ENCODE measurements at regions not wholly inside any gene's neighbourhood (a gene's known extent, or its start where the extent isn't known, plus 50 kb on each side); places are given as distances from the start of the nearest gene placed in this dataset.

- Histone ChIP-seq H3K27ac (ENCODE audit: low read depth in 1 of 3, low read length in 2 of 3) (no peak overlapping the region), H3K4me1 (ENCODE audit: control insufficient read depth in 3 of 3, insufficient read depth in 2 of 3, low read depth in 1 of 3, low read length in 2 of 3) (no peaks in the 10 kb centered on the region), H3K9me3 (ENCODE audit: control insufficient read depth in 2 of 2, insufficient read depth in 1 of 2, low read depth in 1 of 2, low read length in 1 of 2) (no peaks in the 10 kb centered on the region), H3K4me3 (ENCODE audit: low read depth in 1 of 3, low read length in 3 of 3) (no peak overlapping the region), H3K27me3 (ENCODE audit: control insufficient read depth in 3 of 3, insufficient read depth in 3 of 3, low read length in 3 of 3) (no peaks in the 10 kb centered on the region), H3K36me3 (ENCODE audit: control insufficient read depth in 3 of 3, insufficient read depth in 2 of 3, low read depth in 1 of 3, low read length in 3 of 3) (no peaks in the 10 kb centered on the region)
- no peak for FAIRE-seq
- WGBS, 3 donors: 66 to 75% (median 71%) methylated on average over 6 of the region's 6 CpGs
- no peak for DNase-seq
Observed at GRCh38 chr5:87898574-87898973, 370.1 kb downstream of the TMEM161B start.

GRCh38 chr5:87888139-87888538, 380.5 kb downstream of the TMEM161B start:
- Histone ChIP-seq H3K4me3 (ENCODE audit: low read depth in 1 of 3, low read length in 3 of 3) (no peak overlapping the region), H3K4me1 (ENCODE audit: control insufficient read depth in 3 of 3, insufficient read depth in 2 of 3, low read depth in 1 of 3, low read length in 2 of 3) (no peaks in the 10 kb centered on the region), H3K36me3 (ENCODE audit: control insufficient read depth in 3 of 3, insufficient read depth in 2 of 3, low read depth in 1 of 3, low read length in 3 of 3) (no peaks in the 10 kb centered on the region), H3K27ac (ENCODE audit: low read depth in 1 of 3, low read length in 2 of 3) (no peak overlapping the region), H3K27me3 (ENCODE audit: control insufficient read depth in 3 of 3, insufficient read depth in 3 of 3, low read length in 3 of 3) (no peaks in the 10 kb centered on the region), H3K9me3 (ENCODE audit: control insufficient read depth in 2 of 2, insufficient read depth in 1 of 2, low read depth in 1 of 2, low read length in 1 of 2) (no peaks in the 10 kb centered on the region)
- WGBS, 3 donors: 35 to 67% (median 49%) methylated on average over 2 of the region's 2 CpGs
- DNase-seq: no peak
- no peak for FAIRE-seq

GRCh38 chr5:87887247-87887646, 381.4 kb downstream of the TMEM161B start:
- Histone ChIP-seq H3K9me3 (ENCODE audit: control insufficient read depth in 2 of 2, insufficient read depth in 1 of 2, low read depth in 1 of 2, low read length in 1 of 2) (no peaks in the 10 kb centered on the region), H3K27ac (ENCODE audit: low read depth in 1 of 3, low read length in 2 of 3) (no peak overlapping the region), H3K36me3 (ENCODE audit: control insufficient read depth in 3 of 3, insufficient read depth in 2 of 3, low read depth in 1 of 3, low read length in 3 of 3) (no peaks in the 10 kb centered on the region), H3K4me3 (ENCODE audit: low read depth in 1 of 3, low read length in 3 of 3) (no peak overlapping the region), H3K4me1 (ENCODE audit: control insufficient read depth in 3 of 3, insufficient read depth in 2 of 3, low read depth in 1 of 3, low read length in 2 of 3) (no peaks in the 10 kb centered on the region), H3K27me3 (ENCODE audit: control insufficient read depth in 3 of 3, insufficient read depth in 3 of 3, low read length in 3 of 3) (no peaks in the 10 kb centered on the region)
- FAIRE-seq (no peak), DNase-seq (no peak)
- 76 to 92% (median 80%) methylated on average over 2 of the region's 2 CpGs for WGBS, 3 donors

- WGBS, 3 donors: 7 to 18% (median 7%) methylated on average over 1 of the region's 1 CpG
- no peak for DNase-seq
- H3K27ac ChIP-seq (ENCODE audit: low read depth in 1 of 3, low read length in 2 of 3): no peak overlapping the region
- H3K27me3 ChIP-seq (ENCODE audit: control insufficient read depth in 3 of 3, insufficient read depth in 3 of 3, low read length in 3 of 3): no peaks in the 10 kb centered on the region
- H3K4me3 ChIP-seq (ENCODE audit: low read depth in 1 of 3, low read length in 3 of 3): no peak overlapping the region
- H3K9me3 ChIP-seq (ENCODE audit: control insufficient read depth in 2 of 2, insufficient read depth in 1 of 2, low read depth in 1 of 2, low read length in 1 of 2): no peaks in the 10 kb centered on the region
- FAIRE-seq: no peak
- no peaks in the 10 kb centered on the region for H3K36me3 ChIP-seq (ENCODE audit: control insufficient read depth in 3 of 3, insufficient read depth in 2 of 3, low read depth in 1 of 3, low read length in 3 of 3)
- no peaks in the 10 kb centered on the region for H3K4me1 ChIP-seq (ENCODE audit: control insufficient read depth in 3 of 3, insufficient read depth in 2 of 3, low read depth in 1 of 3, low read length in 2 of 3)
Observed at GRCh38 chr5:87886164-87886563, 382.5 kb downstream of the TMEM161B start.

GRCh38 chr5:87885758-87886157, 382.9 kb downstream of the TMEM161B start:
- no peaks in the 10 kb centered on the region for H3K36me3 ChIP-seq (ENCODE audit: control insufficient read depth in 3 of 3, insufficient read depth in 2 of 3, low read depth in 1 of 3, low read length in 3 of 3)
- WGBS, 3 donors: 57 to 77% (median 58%) methylated on average over 1 of the region's 1 CpG
- H3K27me3 ChIP-seq (ENCODE audit: control insufficient read depth in 3 of 3, insufficient read depth in 3 of 3, low read length in 3 of 3): no peaks in the 10 kb centered on the region
- H3K27ac ChIP-seq (ENCODE audit: low read depth in 1 of 3, low read length in 2 of 3): no peak overlapping the region
- H3K4me3 ChIP-seq (ENCODE audit: low read depth in 1 of 3, low read length in 3 of 3): no peak overlapping the region
- no peak for FAIRE-seq
- H3K4me1 ChIP-seq (ENCODE audit: control insufficient read depth in 3 of 3, insufficient read depth in 2 of 3, low read depth in 1 of 3, low read length in 2 of 3): no peaks in the 10 kb centered on the region
- no peaks in the 10 kb centered on the region for H3K9me3 ChIP-seq (ENCODE audit: control insufficient read depth in 2 of 2, insufficient read depth in 1 of 2, low read depth in 1 of 2, low read length in 1 of 2)
- no peak for DNase-seq

- H3K4me3 ChIP-seq (ENCODE audit: low read depth in 1 of 3, low read length in 3 of 3): no peak overlapping the region
- no peaks in the 10 kb centered on the region for H3K4me1 ChIP-seq (ENCODE audit: control insufficient read depth in 3 of 3, insufficient read depth in 2 of 3, low read depth in 1 of 3, low read length in 2 of 3)
- H3K27ac ChIP-seq (ENCODE audit: low read depth in 1 of 3, low read length in 2 of 3): no peak overlapping the region
- WGBS, 3 donors: 50 to 64% (median 53%) methylated on average over 2 of the region's 2 CpGs
- H3K9me3 ChIP-seq (ENCODE audit: control insufficient read depth in 2 of 2, insufficient read depth in 1 of 2, low read depth in 1 of 2, low read length in 1 of 2): no peaks in the 10 kb centered on the region
- FAIRE-seq (no peak), DNase-seq (no peak)
- no peaks in the 10 kb centered on the region for H3K27me3 ChIP-seq (ENCODE audit: control insufficient read depth in 3 of 3, insufficient read depth in 3 of 3, low read length in 3 of 3)
- H3K36me3 ChIP-seq (ENCODE audit: control insufficient read depth in 3 of 3, insufficient read depth in 2 of 3, low read depth in 1 of 3, low read length in 3 of 3): no peaks in the 10 kb centered on the region
Observed at GRCh38 chr5:87877495-87877894, 391.1 kb downstream of the TMEM161B start.

- H3K36me3 ChIP-seq (ENCODE audit: control insufficient read depth in 3 of 3, insufficient read depth in 2 of 3, low read depth in 1 of 3, low read length in 3 of 3): no peaks in the 10 kb centered on the region
- no peaks in the 10 kb centered on the region for H3K27me3 ChIP-seq (ENCODE audit: control insufficient read depth in 3 of 3, insufficient read depth in 3 of 3, low read length in 3 of 3)
- WGBS, 3 donors: 26 to 49% (median 28%) methylated on average over 1 of the region's 1 CpG
- FAIRE-seq: no peak
- no peak for DNase-seq
- no peak overlapping the region for H3K4me3 ChIP-seq (ENCODE audit: low read depth in 1 of 3, low read length in 3 of 3)
- no peak overlapping the region for H3K27ac ChIP-seq (ENCODE audit: low read depth in 1 of 3, low read length in 2 of 3)
- H3K4me1 ChIP-seq (ENCODE audit: control insufficient read depth in 3 of 3, insufficient read depth in 2 of 3, low read depth in 1 of 3, low read length in 2 of 3): no peaks in the 10 kb centered on the region
- H3K9me3 ChIP-seq (ENCODE audit: control insufficient read depth in 2 of 2, insufficient read depth in 1 of 2, low read depth in 1 of 2, low read length in 1 of 2): no peaks in the 10 kb centered on the region
Observed at GRCh38 chr5:87877023-87877422, 391.6 kb downstream of the TMEM161B start.

GRCh38 chr5:87876616-87877015, 392.0 kb downstream of the TMEM161B start:
- H3K36me3 ChIP-seq (ENCODE audit: control insufficient read depth in 3 of 3, insufficient read depth in 2 of 3, low read depth in 1 of 3, low read length in 3 of 3): no peaks in the 10 kb centered on the region
- no peak overlapping the region for H3K4me3 ChIP-seq (ENCODE audit: low read depth in 1 of 3, low read length in 3 of 3)
- H3K27me3 ChIP-seq (ENCODE audit: control insufficient read depth in 3 of 3, insufficient read depth in 3 of 3, low read length in 3 of 3): no peaks in the 10 kb centered on the region
- 12 to 52% (median 16%) methylated on average over 2 of the region's 2 CpGs for WGBS, 3 donors
- no peaks in the 10 kb centered on the region for H3K9me3 ChIP-seq (ENCODE audit: control insufficient read depth in 2 of 2, insufficient read depth in 1 of 2, low read depth in 1 of 2, low read length in 1 of 2)
- no peak overlapping the region for H3K27ac ChIP-seq (ENCODE audit: low read depth in 1 of 3, low read length in 2 of 3)
- FAIRE-seq: no peak
- H3K4me1 ChIP-seq (ENCODE audit: control insufficient read depth in 3 of 3, insufficient read depth in 2 of 3, low read depth in 1 of 3, low read length in 2 of 3): no peaks in the 10 kb centered on the region
- no peak for DNase-seq

- no peaks in the 10 kb centered on the region for H3K4me1 ChIP-seq (ENCODE audit: control insufficient read depth in 3 of 3, insufficient read depth in 2 of 3, low read depth in 1 of 3, low read length in 2 of 3)
- H3K27ac ChIP-seq (ENCODE audit: low read depth in 1 of 3, low read length in 2 of 3): no peak overlapping the region
- H3K27me3 ChIP-seq (ENCODE audit: control insufficient read depth in 3 of 3, insufficient read depth in 3 of 3, low read length in 3 of 3): no peaks in the 10 kb centered on the region
- H3K36me3 ChIP-seq (ENCODE audit: control insufficient read depth in 3 of 3, insufficient read depth in 2 of 3, low read depth in 1 of 3, low read length in 3 of 3): no peaks in the 10 kb centered on the region
- FAIRE-seq (no peak), DNase-seq (no peak)
- H3K4me3 ChIP-seq (ENCODE audit: low read depth in 1 of 3, low read length in 3 of 3): no peak overlapping the region
- 64 to 75% (median 70%) methylated on average over 3 of the region's 3 CpGs for WGBS, 3 donors
- H3K9me3 ChIP-seq (ENCODE audit: control insufficient read depth in 2 of 2, insufficient read depth in 1 of 2, low read depth in 1 of 2, low read length in 1 of 2): no peaks in the 10 kb centered on the region
Observed at GRCh38 chr5:87872986-87873385, 395.7 kb downstream of the TMEM161B start.
